ENCODE measurements at regions not wholly inside any gene's neighbourhood (a gene's known extent, or its start where the extent isn't known, plus 50 kb on each side); places are given as distances from the start of the nearest gene placed in this dataset.

- TF ChIP-seq CTCF (optimal IDR thresholded peaks at IDR 0.05 in 1 of 3, IDR thresholded peaks at IDR 0.05 in 1 of 3, conservative IDR thresholded peaks at IDR 0.05 in 1 of 3; ENCODE audit: extremely low read depth in 1 of 3, insufficient read depth in 2 of 3, low read length in 3 of 3), result no peak
- TF ChIP-seq EZH2 (IDR thresholded peaks at IDR 0.05; ENCODE audit: low read length), result no peak
These were observed 366.1 kb upstream of the ZNF32 start for GRCh38 chr10:44014644-44015250.
